ENCODE measurements at regions not wholly inside any gene's neighbourhood (a gene's known extent, or its start where the extent isn't known, plus 50 kb on each side); places are given as distances from the start of the nearest gene placed in this dataset.

GRCh38 chr4:160020804-160021203 lies 917.9 kb downstream of the RAPGEF2 start:
- H3K4me1 ChIP-seq (ENCODE audit: low read length): no peaks in the 10 kb centered on the region
- H3K36me3 ChIP-seq (ENCODE audit: insufficient read depth, low read length): no peaks in the 10 kb centered on the region
- H2AFZ ChIP-seq (ENCODE audit: low read length): no peak overlapping the region
- no peak overlapping the region for H3K4me2 ChIP-seq (ENCODE audit: low read depth, low read length, poor library complexity, severe bottlenecking)
- no peak overlapping the region for H3K4me3 ChIP-seq (ENCODE audit: low read length)
- H3K27ac ChIP-seq (ENCODE audit: low read length): no peak overlapping the region
- H3K9ac ChIP-seq (ENCODE audit: low read length): no peak overlapping the region
- DNase-seq: no peak
- no peaks in the 10 kb centered on the region for H4K20me1 ChIP-seq (ENCODE audit: insufficient read depth, low read depth, low read length)
- H3K27me3 ChIP-seq (ENCODE audit: low read length): no peaks in the 10 kb centered on the region
- no peaks in the 10 kb centered on the region for H3K9me2 ChIP-seq (replicated peaks; ENCODE audit: insufficient read depth, low read length)
- H3K79me2 ChIP-seq (ENCODE audit: low read length): no peaks in the 10 kb centered on the region
- peaks cover 42% of the 10 kb centered on the region for H3K9me3 ChIP-seq (ENCODE audit: low read length)

GRCh38 chr4:160021870-160022269 lies 919.0 kb downstream of the RAPGEF2 start:
- no peak for DNase-seq

GRCh38 chr4:160026721-160027120 lies 923.8 kb downstream of the RAPGEF2 start:
- Histone ChIP-seq H2AFZ (ENCODE audit: low read length) (no peak overlapping the region), H3K27me3 (ENCODE audit: low read length) (no peaks in the 10 kb centered on the region), H4K20me1 (ENCODE audit: insufficient read depth, low read depth, low read length) (no peaks in the 10 kb centered on the region), H3K79me2 (ENCODE audit: low read length) (no peaks in the 10 kb centered on the region), H3K4me2 (ENCODE audit: low read depth, low read length, poor library complexity, severe bottlenecking) (no peak overlapping the region), H3K9me2 (replicated peaks; ENCODE audit: insufficient read depth, low read length) (no peaks in the 10 kb centered on the region), H3K9me3 (ENCODE audit: low read length) (peaks cover 48% of the 10 kb centered on the region), H3K27ac (ENCODE audit: low read length) (no peak overlapping the region), H3K9ac (ENCODE audit: low read length) (no peak overlapping the region), H3K36me3 (ENCODE audit: insufficient read depth, low read length) (no peaks in the 10 kb centered on the region), H3K4me1 (ENCODE audit: low read length) (no peaks in the 10 kb centered on the region), H3K4me3 (ENCODE audit: low read length) (no peak overlapping the region)
- DNase-seq: no peak

More at GRCh38 chr4:160021870-160022269, 919.0 kb downstream of the RAPGEF2 start:
- Histone ChIP-seq H3K4me1 (ENCODE audit: low read length) (no peaks in the 10 kb centered on the region), H3K9me3 (ENCODE audit: low read length) (peaks cover 42% of the 10 kb centered on the region), H3K4me3 (ENCODE audit: low read length) (no peak overlapping the region), H4K20me1 (ENCODE audit: insufficient read depth, low read depth, low read length) (no peaks in the 10 kb centered on the region), H3K4me2 (ENCODE audit: low read depth, low read length, poor library complexity, severe bottlenecking) (no peak overlapping the region), H3K36me3 (ENCODE audit: insufficient read depth, low read length) (no peaks in the 10 kb centered on the region), H3K9me2 (replicated peaks; ENCODE audit: insufficient read depth, low read length) (no peaks in the 10 kb centered on the region), H3K9ac (ENCODE audit: low read length) (no peak overlapping the region), H2AFZ (ENCODE audit: low read length) (no peak overlapping the region), H3K79me2 (ENCODE audit: low read length) (no peaks in the 10 kb centered on the region), H3K27ac (ENCODE audit: low read length) (no peak overlapping the region), H3K27me3 (ENCODE audit: low read length) (no peaks in the 10 kb centered on the region)

GRCh38 chr4:160034501-160034900 lies 931.6 kb downstream of the RAPGEF2 start:
- no peak overlapping the region for H3K9ac ChIP-seq (ENCODE audit: low read length)
- H3K27ac ChIP-seq (ENCODE audit: low read length): no peak overlapping the region
- no peaks in the 10 kb centered on the region for H4K20me1 ChIP-seq (ENCODE audit: insufficient read depth, low read depth, low read length)
- no peak for DNase-seq
- H3K4me3 ChIP-seq (ENCODE audit: low read length): no peak overlapping the region
- H3K9me2 ChIP-seq (replicated peaks; ENCODE audit: insufficient read depth, low read length): no peaks in the 10 kb centered on the region
- no peak overlapping the region for H2AFZ ChIP-seq (ENCODE audit: low read length)
- no peaks in the 10 kb centered on the region for H3K4me1 ChIP-seq (ENCODE audit: low read length)
- H3K4me2 ChIP-seq (ENCODE audit: low read depth, low read length, poor library complexity, severe bottlenecking): no peak overlapping the region
- no peaks in the 10 kb centered on the region for H3K27me3 ChIP-seq (ENCODE audit: low read length)
- H3K79me2 ChIP-seq (ENCODE audit: low read length): no peaks in the 10 kb centered on the region
- H3K9me3 ChIP-seq (ENCODE audit: low read length): peaks cover 41% of the 10 kb centered on the region
- H3K36me3 ChIP-seq (ENCODE audit: insufficient read depth, low read length): no peaks in the 10 kb centered on the region

GRCh38 chr4:160038615-160039014 lies 935.7 kb downstream of the RAPGEF2 start:
- H3K27ac ChIP-seq (ENCODE audit: low read length): no peak overlapping the region
- no peak overlapping the region for H3K4me2 ChIP-seq (ENCODE audit: low read depth, low read length, poor library complexity, severe bottlenecking)
- no peak overlapping the region for H3K9ac ChIP-seq (ENCODE audit: low read length)
- no peak for DNase-seq
- no peaks in the 10 kb centered on the region for H3K4me1 ChIP-seq (ENCODE audit: low read length)
- H3K79me2 ChIP-seq (ENCODE audit: low read length): no peaks in the 10 kb centered on the region
- no peak overlapping the region for H3K4me3 ChIP-seq (ENCODE audit: low read length)
- H4K20me1 ChIP-seq (ENCODE audit: insufficient read depth, low read depth, low read length): no peaks in the 10 kb centered on the region
- H3K36me3 ChIP-seq (ENCODE audit: insufficient read depth, low read length): no peaks in the 10 kb centered on the region
- no peaks in the 10 kb centered on the region for H3K9me2 ChIP-seq (replicated peaks; ENCODE audit: insufficient read depth, low read length)
- H3K27me3 ChIP-seq (ENCODE audit: low read length): no peaks in the 10 kb centered on the region
- H2AFZ ChIP-seq (ENCODE audit: low read length): no peak overlapping the region
- peaks cover 44% of the 10 kb centered on the region for H3K9me3 ChIP-seq (ENCODE audit: low read length)

GRCh38 chr4:160044693-160045092 lies 941.8 kb downstream of the RAPGEF2 start:
- Histone ChIP-seq H3K9ac (ENCODE audit: low read length) (no peak overlapping the region), H4K20me1 (ENCODE audit: insufficient read depth, low read depth, low read length) (no peaks in the 10 kb centered on the region), H3K4me3 (ENCODE audit: low read length) (no peak overlapping the region), H3K4me2 (ENCODE audit: low read depth, low read length, poor library complexity, severe bottlenecking) (no peak overlapping the region), H3K79me2 (ENCODE audit: low read length) (no peaks in the 10 kb centered on the region), H3K9me3 (ENCODE audit: low read length) (peaks cover 36% of the 10 kb centered on the region), H3K27ac (ENCODE audit: low read length) (no peak overlapping the region), H3K36me3 (ENCODE audit: insufficient read depth, low read length) (no peaks in the 10 kb centered on the region), H3K4me1 (ENCODE audit: low read length) (no peaks in the 10 kb centered on the region), H3K9me2 (replicated peaks; ENCODE audit: insufficient read depth, low read length) (no peaks in the 10 kb centered on the region), H3K27me3 (ENCODE audit: low read length) (no peaks in the 10 kb centered on the region), H2AFZ (ENCODE audit: low read length) (no peak overlapping the region)
- no peak for DNase-seq

- Histone ChIP-seq H3K4me3 (ENCODE audit: low read length) (no peak overlapping the region), H3K9me2 (replicated peaks; ENCODE audit: insufficient read depth, low read length) (no peaks in the 10 kb centered on the region), H3K27ac (ENCODE audit: low read length) (no peak overlapping the region), H3K9me3 (ENCODE audit: low read length) (peaks cover 41% of the 10 kb centered on the region), H3K27me3 (ENCODE audit: low read length) (no peaks in the 10 kb centered on the region), H3K4me2 (ENCODE audit: low read depth, low read length, poor library complexity, severe bottlenecking) (no peak overlapping the region), H4K20me1 (ENCODE audit: insufficient read depth, low read depth, low read length) (no peaks in the 10 kb centered on the region), H3K36me3 (ENCODE audit: insufficient read depth, low read length) (no peaks in the 10 kb centered on the region), H3K9ac (ENCODE audit: low read length) (no peak overlapping the region), H3K4me1 (ENCODE audit: low read length) (no peaks in the 10 kb centered on the region), H2AFZ (ENCODE audit: low read length) (no peak overlapping the region), H3K79me2 (ENCODE audit: low read length) (no peaks in the 10 kb centered on the region)
- DNase-seq: no peak
Observed at GRCh38 chr4:160082432-160083207, 979.7 kb downstream of the RAPGEF2 start.

- H3K27ac ChIP-seq (ENCODE audit: low read length): no peak overlapping the region
- no peak for DNase-seq
- H3K27me3 ChIP-seq (ENCODE audit: low read length): no peaks in the 10 kb centered on the region
- H3K4me1 ChIP-seq (ENCODE audit: low read length): no peaks in the 10 kb centered on the region
- H3K4me2 ChIP-seq (ENCODE audit: low read depth, low read length, poor library complexity, severe bottlenecking): no peak overlapping the region
- no peaks in the 10 kb centered on the region for H3K79me2 ChIP-seq (ENCODE audit: low read length)
- no peak overlapping the region for H3K4me3 ChIP-seq (ENCODE audit: low read length)
- no peaks in the 10 kb centered on the region for H3K36me3 ChIP-seq (ENCODE audit: insufficient read depth, low read length)
- no peak overlapping the region for H2AFZ ChIP-seq (ENCODE audit: low read length)
- H4K20me1 ChIP-seq (ENCODE audit: insufficient read depth, low read depth, low read length): no peaks in the 10 kb centered on the region
- no peak overlapping the region for H3K9ac ChIP-seq (ENCODE audit: low read length)
- no peaks in the 10 kb centered on the region for H3K9me2 ChIP-seq (replicated peaks; ENCODE audit: insufficient read depth, low read length)
- peaks cover 47% of the 10 kb centered on the region for H3K9me3 ChIP-seq (ENCODE audit: low read length)
Observed at GRCh38 chr4:160091631-160092030, 988.8 kb downstream of the RAPGEF2 start.

All from Karpas-422 (cell line).